22Rv1 (cell line): ENCODE measurements at regions not wholly inside any gene's neighbourhood (a gene's known extent, or its start where the extent isn't known, plus 50 kb on each side); places are given as distances from the start of the nearest gene placed in this dataset.
"Not testable (repeated sequence)": the region's sequence is repeated elsewhere in the genome, so short reads cannot be mapped to it uniquely, and the experiment has no call there.

Experiments
- H3K27ac ChIP-seq: fragments of 450-650 bp; 2 replicates; pipeline ENCODE4 v1.5.1; 2017
- ZFX ChIP-seq: fragments of 450-650 bp; IDR thresholded peaks from 2 replicates; pipeline ENCODE4 v1.6.1; 2017; ENCODE audit warnings: antibody characterized with exemption, borderline replicate concordance
- TF ChIP-seq, protein P1 (sequence below): fragments of 450-650 bp; IDR thresholded peaks from 2 replicates; pipeline ENCODE4 v1.5.1; 2017; ENCODE audit warnings: mild to moderate bottlenecking

DNA sequence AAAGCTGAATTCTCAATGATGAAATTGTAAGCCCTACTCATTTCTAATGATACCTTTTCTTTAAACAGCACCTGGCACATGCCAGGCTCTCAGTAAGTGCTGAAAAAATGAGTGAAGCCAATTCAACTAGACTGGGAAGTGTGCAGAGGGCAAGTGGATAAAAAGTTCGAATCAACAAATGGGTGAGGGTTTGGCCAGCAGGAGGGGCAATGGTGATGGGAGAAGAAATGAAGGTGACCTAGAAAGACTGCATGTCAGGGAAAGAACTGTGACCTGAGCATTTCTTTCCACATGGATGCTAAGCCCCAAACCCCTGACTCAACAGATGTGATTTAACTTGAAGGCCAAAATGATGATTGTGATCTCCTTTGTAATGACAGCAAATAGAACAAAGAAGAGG is 54.6 kb downstream of the DKK1 start:
- no peak overlapping the region for H3K27ac ChIP-seq
- TF ChIP-seq, protein P1, sequence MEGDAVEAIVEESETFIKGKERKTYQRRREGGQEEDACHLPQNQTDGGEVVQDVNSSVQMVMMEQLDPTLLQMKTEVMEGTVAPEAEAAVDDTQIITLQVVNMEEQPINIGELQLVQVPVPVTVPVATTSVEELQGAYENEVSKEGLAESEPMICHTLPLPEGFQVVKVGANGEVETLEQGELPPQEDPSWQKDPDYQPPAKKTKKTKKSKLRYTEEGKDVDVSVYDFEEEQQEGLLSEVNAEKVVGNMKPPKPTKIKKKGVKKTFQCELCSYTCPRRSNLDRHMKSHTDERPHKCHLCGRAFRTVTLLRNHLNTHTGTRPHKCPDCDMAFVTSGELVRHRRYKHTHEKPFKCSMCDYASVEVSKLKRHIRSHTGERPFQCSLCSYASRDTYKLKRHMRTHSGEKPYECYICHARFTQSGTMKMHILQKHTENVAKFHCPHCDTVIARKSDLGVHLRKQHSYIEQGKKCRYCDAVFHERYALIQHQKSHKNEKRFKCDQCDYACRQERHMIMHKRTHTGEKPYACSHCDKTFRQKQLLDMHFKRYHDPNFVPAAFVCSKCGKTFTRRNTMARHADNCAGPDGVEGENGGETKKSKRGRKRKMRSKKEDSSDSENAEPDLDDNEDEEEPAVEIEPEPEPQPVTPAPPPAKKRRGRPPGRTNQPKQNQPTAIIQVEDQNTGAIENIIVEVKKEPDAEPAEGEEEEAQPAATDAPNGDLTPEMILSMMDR = no peak
- no peak for TF ChIP-seq ZFX

DNA sequence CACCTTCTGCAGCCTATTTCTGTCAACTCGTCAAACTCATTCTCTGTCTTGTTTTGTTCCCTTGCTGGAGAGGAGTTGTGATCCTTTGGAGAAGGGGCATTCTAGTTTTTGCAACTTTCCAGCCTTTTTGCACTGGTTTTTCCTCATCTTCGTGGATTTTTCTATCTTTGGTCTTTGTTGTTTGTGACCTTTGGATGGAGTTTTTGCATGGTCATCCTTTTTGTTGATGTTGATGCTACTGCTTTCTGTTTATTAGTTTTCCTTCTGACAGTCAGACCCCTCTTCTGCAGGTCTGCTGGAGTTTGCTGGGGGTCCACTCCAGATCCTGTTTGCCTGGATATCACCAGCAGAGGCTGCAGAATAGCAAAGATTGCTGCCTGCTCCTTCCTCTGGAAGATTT is 60.1 kb downstream of the DKK1 start:
- not testable (repeated sequence) for H3K27ac ChIP-seq

DNA sequence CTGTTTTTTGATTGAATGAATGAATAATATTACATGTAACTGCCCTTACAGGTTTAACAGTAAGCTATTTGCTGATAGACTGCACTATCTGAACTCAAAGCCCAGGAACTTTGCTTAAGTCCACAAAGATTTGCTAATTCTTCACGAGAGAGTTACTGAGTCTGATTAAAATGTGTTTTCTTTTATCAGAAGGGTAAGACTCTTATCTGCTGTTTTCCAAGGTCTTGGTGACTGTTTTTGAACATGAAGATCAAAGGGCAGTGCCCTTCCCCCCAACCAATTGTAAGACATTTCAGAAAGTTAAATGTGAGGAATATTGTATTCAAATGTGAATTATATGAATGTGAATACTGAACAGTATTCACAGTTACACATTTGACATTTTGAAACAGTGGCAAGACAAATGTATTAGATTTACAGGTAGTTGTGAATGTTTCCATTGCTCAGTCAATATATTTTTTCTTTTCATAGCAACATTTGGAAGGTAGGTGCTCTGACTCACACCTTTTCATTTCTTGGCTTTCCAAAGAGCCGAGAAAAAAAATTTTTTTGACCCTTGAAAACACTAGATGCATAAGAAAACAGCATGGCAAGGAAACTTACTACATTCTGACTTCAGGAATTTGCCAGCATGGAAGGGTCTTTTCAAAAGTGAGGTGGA is 62.7 kb downstream of the DKK1 start:
- H3K27ac ChIP-seq = no peak overlapping the region
- no peak for TF ChIP-seq ZFX
- TF ChIP-seq, protein P1 = no peak

DNA sequence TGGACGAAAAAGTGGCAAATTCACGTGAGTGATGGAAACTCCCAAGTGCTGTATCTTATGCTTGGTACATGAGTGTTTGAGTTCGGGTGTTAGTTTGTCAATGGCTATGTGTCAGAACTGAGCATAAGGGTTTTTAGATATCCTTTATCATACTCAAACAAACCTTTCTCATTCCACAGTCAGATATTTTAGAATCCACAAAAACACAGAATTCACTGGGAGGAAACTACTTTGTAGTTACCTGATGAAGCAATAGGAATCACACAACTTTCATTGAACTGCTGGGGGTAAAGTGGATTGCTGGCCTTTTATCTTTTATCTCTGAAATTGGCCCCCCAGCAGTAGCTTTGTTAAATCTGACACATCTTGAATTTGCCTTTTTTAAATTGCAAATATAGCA is 64.0 kb downstream of the DKK1 start:
- no peak overlapping the region for H3K27ac ChIP-seq
- TF ChIP-seq, protein P1 = no peak
- TF ChIP-seq ZFX = no peak

DNA sequence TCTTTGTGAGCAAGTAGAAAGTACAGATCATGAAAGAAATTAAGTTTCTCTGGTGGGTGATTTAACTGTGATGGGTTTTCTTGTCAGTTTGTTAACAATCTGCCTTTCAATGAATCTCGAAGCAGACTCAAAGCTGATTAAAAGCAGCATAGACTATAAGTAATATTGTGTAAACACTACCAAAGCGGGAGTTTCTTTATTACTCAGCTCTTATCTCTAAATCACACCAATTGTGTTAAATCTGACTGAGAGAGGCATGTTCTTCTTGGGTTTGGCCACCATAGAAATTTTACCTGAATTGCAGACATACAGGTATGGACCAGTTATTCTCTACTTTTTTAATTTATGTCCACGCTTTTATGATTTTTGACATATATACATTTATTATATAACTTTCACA is 65.2 kb downstream of the DKK1 start:
- TF ChIP-seq ZFX = no peak
- TF ChIP-seq, protein P1 = no peak
- no peak overlapping the region for H3K27ac ChIP-seq

DNA sequence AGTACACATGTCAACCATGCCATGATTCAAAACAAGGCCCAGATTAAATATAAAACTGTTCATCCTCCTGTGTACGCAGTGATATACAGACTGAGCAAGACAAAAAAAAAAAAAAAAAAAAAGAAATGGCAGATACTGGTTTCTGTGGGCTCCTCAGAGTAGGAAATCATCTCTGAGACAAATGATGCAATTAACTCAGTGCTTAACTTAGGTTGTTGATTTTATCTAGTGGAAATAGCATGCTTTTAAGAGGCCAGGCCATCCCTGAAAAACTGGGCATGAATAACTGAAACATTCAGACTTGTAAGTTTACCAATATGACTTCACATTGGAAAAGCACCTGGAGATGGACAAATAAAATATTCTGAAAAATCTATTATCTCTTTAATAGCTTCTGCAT is 69.0 kb downstream of the DKK1 start:
- no peak for TF ChIP-seq ZFX
- TF ChIP-seq, protein P1 = no peak
- no peak overlapping the region for H3K27ac ChIP-seq

DNA sequence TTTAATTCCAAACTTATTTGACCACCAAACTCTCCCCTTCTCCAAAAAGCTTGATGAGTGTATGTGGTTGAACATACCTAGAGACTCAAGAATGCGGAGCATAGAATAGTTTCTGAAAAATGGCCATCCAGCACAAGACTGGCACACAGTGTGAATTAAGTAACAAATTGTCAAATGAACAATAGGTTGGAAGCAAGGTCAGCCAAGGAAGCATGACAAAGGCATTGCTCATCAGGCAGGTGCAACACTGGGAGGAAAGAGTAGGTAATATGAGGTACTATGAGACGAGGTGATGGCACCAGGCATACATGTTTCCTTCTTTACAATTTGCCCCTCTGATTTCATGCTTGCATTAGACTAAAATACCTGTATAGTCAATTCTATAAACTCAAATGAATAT is 73.7 kb downstream of the DKK1 start:
- TF ChIP-seq ZFX = no peak
- TF ChIP-seq, protein P1 = no peak
- H3K27ac ChIP-seq = no peak overlapping the region

DNA sequence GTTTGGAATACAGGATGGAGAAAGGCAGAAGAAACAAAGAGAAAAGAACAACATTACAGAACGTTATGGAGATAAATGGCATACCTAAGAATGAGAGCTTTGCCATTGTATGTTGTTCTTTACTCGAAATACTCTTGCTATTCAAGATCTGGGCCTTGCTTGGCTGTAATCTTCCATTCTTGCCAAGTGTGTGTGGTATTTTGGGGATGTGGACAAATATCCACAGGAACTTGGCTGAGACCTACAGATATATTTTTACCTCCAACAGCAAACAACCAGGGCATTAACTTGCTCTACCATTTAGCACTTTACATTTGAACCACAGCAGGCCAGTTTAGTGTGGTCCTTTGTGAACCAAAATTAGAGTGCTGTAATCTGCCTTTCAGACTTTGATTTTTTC is 76.3 kb downstream of the DKK1 start:
- H3K27ac ChIP-seq = no peak overlapping the region
- TF ChIP-seq ZFX = no peak
- TF ChIP-seq, protein P1 = no peak
